H9 (cell line): ENCODE measurements at regions not wholly inside any gene's neighbourhood (a gene's known extent, or its start where the extent isn't known, plus 50 kb on each side); places are given as distances from the start of the nearest gene placed in this dataset.

Experiments
- DNase-seq: peaks from one replicate; pipeline ENCODE4 v3.0.0-alpha.2; 2017
- H2AFZ ChIP-seq: one replicate; pipeline ENCODE4 v1.6.1; 2013; ENCODE audit warnings: mild to moderate bottlenecking, low read length, control low read depth, moderate library complexity
- H2AK5ac ChIP-seq: 2 replicates; pipeline ENCODE4 v1.6.1; 2013; ENCODE audit warnings: low read length, control low read depth, mixed read lengths; ENCODE audit not compliant: insufficient read length
- H2BK120ac ChIP-seq: one replicate; pipeline ENCODE4 v1.6.1; 2013; ENCODE audit warnings: low read depth, mild to moderate bottlenecking, low read length, control low read depth, inconsistent platforms; ENCODE audit not compliant: poor library complexity, severe bottlenecking
- H2BK12ac ChIP-seq: 2 replicates; pipeline ENCODE4 v1.6.1; 2013; ENCODE audit warnings: low read length, control low read depth, mixed read lengths, low read depth; ENCODE audit not compliant: insufficient read length
- H2BK15ac ChIP-seq: 2 replicates; pipeline ENCODE4 v1.6.1; 2013; ENCODE audit warnings: low read depth, low read length, control low read depth
- H2BK20ac ChIP-seq: one replicate; pipeline ENCODE4 v1.6.1; 2013; ENCODE audit warnings: low read depth, mild to moderate bottlenecking, low read length, control low read depth, inconsistent platforms; ENCODE audit not compliant: poor library complexity, severe bottlenecking
- H2BK5ac ChIP-seq: 2 replicates; pipeline ENCODE4 v1.6.1; 2013; ENCODE audit warnings: low read length, control low read depth, mixed read lengths; ENCODE audit not compliant: insufficient read length
- H3K14ac ChIP-seq: 2 replicates; pipeline ENCODE4 v1.6.1; 2013; ENCODE audit warnings: low read length, control low read depth; ENCODE audit not compliant: insufficient read depth
- H3K18ac ChIP-seq: 2 replicates; pipeline ENCODE4 v1.6.1; 2013; ENCODE audit warnings: low read depth, mild to moderate bottlenecking, mixed read lengths, low read length, control low read depth; ENCODE audit not compliant: insufficient read length
- H3K23ac ChIP-seq: 2 replicates; pipeline ENCODE4 v1.6.1; 2013; ENCODE audit warnings: low read length, control low read depth, mixed read lengths, low read depth; ENCODE audit not compliant: insufficient read length
- H3K23me2 ChIP-seq: 2 replicates; pipeline ENCODE4 v1.6.1; 2013; ENCODE audit warnings: low read depth, mild to moderate bottlenecking, mixed read lengths, low read length, control low read depth; ENCODE audit not compliant: insufficient read length, poor library complexity, severe bottlenecking
- H3K27ac ChIP-seq: 2 replicates; pipeline ENCODE4 v1.5.1; 2013; ENCODE audit warnings: low read length, control low read depth, mixed read lengths, low read depth; ENCODE audit not compliant: insufficient read length
- H3K27me3 ChIP-seq: 2 replicates; pipeline ENCODE4 v1.6.1; 2013; ENCODE audit warnings: low read length, control low read depth, inconsistent platforms; ENCODE audit not compliant: insufficient read depth
- H3K4ac ChIP-seq: 2 replicates; pipeline ENCODE4 v1.6.1; 2013; ENCODE audit warnings: low read depth, mild to moderate bottlenecking, control low read depth, inconsistent platforms, low read length, moderate library complexity
- H3K4me1 ChIP-seq: 2 replicates; pipeline ENCODE4 v1.6.1; 2013; ENCODE audit warnings: low read length, control low read depth, inconsistent platforms; ENCODE audit not compliant: insufficient read depth
- H3K4me2 ChIP-seq: 2 replicates; pipeline ENCODE4 v1.6.1; 2013; ENCODE audit warnings: low read length, control low read depth, mixed read lengths; ENCODE audit not compliant: insufficient read length, insufficient read depth
- H3K56ac ChIP-seq: 2 replicates; pipeline ENCODE4 v1.6.1; 2013; ENCODE audit warnings: low read depth, mild to moderate bottlenecking, mixed read lengths, low read length, control low read depth; ENCODE audit not compliant: insufficient read length
- H3K79me1 ChIP-seq: 2 replicates; pipeline ENCODE4 v1.6.1; 2013; ENCODE audit warnings: low read depth, mild to moderate bottlenecking, moderate library complexity, low read length, control low read depth, inconsistent platforms; ENCODE audit not compliant: insufficient read depth, poor library complexity, severe bottlenecking
- H3K79me2 ChIP-seq: 2 replicates; pipeline ENCODE4 v1.6.1; 2013; ENCODE audit warnings: low read length, control low read depth, inconsistent platforms; ENCODE audit not compliant: insufficient read depth
- H3K9ac ChIP-seq: 2 replicates; pipeline ENCODE4 v1.6.1; 2013; ENCODE audit warnings: low read length, control low read depth, mixed read lengths; ENCODE audit not compliant: insufficient read length; ENCODE audit errors: extremely low read depth
- H3K9me3 ChIP-seq: one replicate; pipeline ENCODE4 v1.6.1; 2013; ENCODE audit warnings: low read depth, low read length, inconsistent platforms; ENCODE audit not compliant: control insufficient read depth
- H3T11ph ChIP-seq: one replicate; pipeline ENCODE4 v1.6.1; 2013; ENCODE audit warnings: mild to moderate bottlenecking, low read length, control low read depth, inconsistent platforms
- H4K20me1 ChIP-seq: one replicate; pipeline ENCODE4 v1.6.1; 2013; ENCODE audit not compliant: control insufficient read depth, insufficient read length, insufficient read depth
- H4K5ac ChIP-seq: 2 replicates; pipeline ENCODE4 v1.6.1; 2013; ENCODE audit warnings: low read depth, mild to moderate bottlenecking, mixed read lengths, low read length, control low read depth; ENCODE audit not compliant: insufficient read length
- H4K8ac ChIP-seq: replicated peaks from 2 replicates; pipeline ENCODE4 v1.6.1; 2013; ENCODE audit warnings: low read length, control low read depth, mixed read lengths, low read depth; ENCODE audit not compliant: insufficient read length
- H4K91ac ChIP-seq: 2 replicates; pipeline ENCODE4 v1.6.1; 2013; ENCODE audit warnings: low read depth, mild to moderate bottlenecking, moderate library complexity, mixed read lengths, low read length, control low read depth; ENCODE audit not compliant: insufficient read length
- H3K27ac Mint-ChIP-seq, 3 experiments: 2 replicates in 2 of 3; 3 replicates in 1 of 3; pipeline ENCODE4 v1.8.0; 2020 to 2021; ENCODE audit warnings: mixed read lengths in 3 of 3, mild to moderate bottlenecking in 1 of 3, moderate library complexity in 1 of 3
- H3K27me3 Mint-ChIP-seq: 2 replicates; pipeline ENCODE4 v1.8.0; 2021; ENCODE audit warnings: low read depth, mild to moderate bottlenecking, moderate library complexity, mixed read lengths
- H3K36me3 Mint-ChIP-seq, 3 experiments: 2 replicates in 2 of 3; 3 replicates in 1 of 3; pipeline ENCODE4 v1.8.0; 2020 to 2021; ENCODE audit warnings: low read depth in 3 of 3, mixed read lengths in 3 of 3; ENCODE audit not compliant: insufficient read depth in 1 of 3
- H3K4me1 Mint-ChIP-seq, 2 experiments: 2 replicates each; pipeline ENCODE4 v1.8.0; 2020; ENCODE audit warnings: mixed read lengths in 2 of 2
- H3K4me3 Mint-ChIP-seq, 2 experiments: 2 replicates in 1 of 2; 3 replicates in 1 of 2; pipeline ENCODE4 v1.8.0; 2020 to 2021; ENCODE audit warnings: mild to moderate bottlenecking in 2 of 2, mixed read lengths in 2 of 2, moderate library complexity in 1 of 2
- H3K9me3 Mint-ChIP-seq, 2 experiments: 2 replicates in 1 of 2; 3 replicates in 1 of 2; pipeline ENCODE4 v1.8.0; 2020; ENCODE audit warnings: mild to moderate bottlenecking in 2 of 2, mixed read lengths in 2 of 2, moderate library complexity in 1 of 2
- TF ChIP-seq, protein P1 (sequence below): fragments of 200-600 bp; sonication (generic); conservative IDR thresholded peaks from 3 replicates; pipeline ENCODE4 v1.8.0; 2021; ENCODE audit warnings: antibody characterized with exemption, mild to moderate bottlenecking

GRCh38 chr6:140364916-140365315 lies 990.5 kb upstream of the CITED2 start:
- Mint-ChIP-seq H3K4me3 (no peak overlapping the region), H3K27me3 (no peaks in the 10 kb centered on the region)

More at GRCh38 chr6:140364916-140365315, 990.5 kb upstream of the CITED2 start:
- Histone ChIP-seq H4K20me1 (no peaks in the 10 kb centered on the region), H3K27ac (no peak overlapping the region), H3K14ac (no peak overlapping the region), H3K23ac (no peak overlapping the region), H3K9ac (no peak overlapping the region), H2AFZ (no peak overlapping the region), H2BK20ac (no peak overlapping the region), H4K8ac (no peak overlapping the region), H2BK12ac (no peak overlapping the region), H4K91ac (no peak overlapping the region), H3K79me1 (no peaks in the 10 kb centered on the region), H3K23me2 (no peaks in the 10 kb centered on the region), H2BK5ac (no peak overlapping the region), H4K5ac (no peak overlapping the region), H3K4me1 (no peaks in the 10 kb centered on the region), H2BK15ac (no peak overlapping the region), H3T11ph (no peak overlapping the region), H3K4ac (no peak overlapping the region), H3K27me3 (no peaks in the 10 kb centered on the region), H2BK120ac (no peak overlapping the region), H3K4me2 (no peak overlapping the region), H3K9me3 (peaks cover 9% of the 10 kb centered on the region), H3K56ac (no peak overlapping the region), H3K18ac (no peak overlapping the region), H3K79me2 (no peaks in the 10 kb centered on the region), H2AK5ac (no peak overlapping the region)
- no peak for DNase-seq
- peaks cover 16 to 31% (median 21%) of the 10 kb centered on the region in 3 experiments for H3K36me3 Mint-ChIP-seq
- no peaks in the 10 kb centered on the region for H3K4me1 Mint-ChIP-seq
- TF ChIP-seq, protein P1, sequence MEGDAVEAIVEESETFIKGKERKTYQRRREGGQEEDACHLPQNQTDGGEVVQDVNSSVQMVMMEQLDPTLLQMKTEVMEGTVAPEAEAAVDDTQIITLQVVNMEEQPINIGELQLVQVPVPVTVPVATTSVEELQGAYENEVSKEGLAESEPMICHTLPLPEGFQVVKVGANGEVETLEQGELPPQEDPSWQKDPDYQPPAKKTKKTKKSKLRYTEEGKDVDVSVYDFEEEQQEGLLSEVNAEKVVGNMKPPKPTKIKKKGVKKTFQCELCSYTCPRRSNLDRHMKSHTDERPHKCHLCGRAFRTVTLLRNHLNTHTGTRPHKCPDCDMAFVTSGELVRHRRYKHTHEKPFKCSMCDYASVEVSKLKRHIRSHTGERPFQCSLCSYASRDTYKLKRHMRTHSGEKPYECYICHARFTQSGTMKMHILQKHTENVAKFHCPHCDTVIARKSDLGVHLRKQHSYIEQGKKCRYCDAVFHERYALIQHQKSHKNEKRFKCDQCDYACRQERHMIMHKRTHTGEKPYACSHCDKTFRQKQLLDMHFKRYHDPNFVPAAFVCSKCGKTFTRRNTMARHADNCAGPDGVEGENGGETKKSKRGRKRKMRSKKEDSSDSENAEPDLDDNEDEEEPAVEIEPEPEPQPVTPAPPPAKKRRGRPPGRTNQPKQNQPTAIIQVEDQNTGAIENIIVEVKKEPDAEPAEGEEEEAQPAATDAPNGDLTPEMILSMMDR: no peak
- peaks cover 27 to 36% of the 10 kb centered on the region in 2 experiments for H3K9me3 Mint-ChIP-seq
- H3K27ac Mint-ChIP-seq: no peak overlapping the region; a peak in 1 of 7 replicates
